ENCODE measurements at regions not wholly inside any gene's neighbourhood (a gene's known extent, or its start where the extent isn't known, plus 50 kb on each side); places are given as distances from the start of the nearest gene placed in this dataset.

DNA sequence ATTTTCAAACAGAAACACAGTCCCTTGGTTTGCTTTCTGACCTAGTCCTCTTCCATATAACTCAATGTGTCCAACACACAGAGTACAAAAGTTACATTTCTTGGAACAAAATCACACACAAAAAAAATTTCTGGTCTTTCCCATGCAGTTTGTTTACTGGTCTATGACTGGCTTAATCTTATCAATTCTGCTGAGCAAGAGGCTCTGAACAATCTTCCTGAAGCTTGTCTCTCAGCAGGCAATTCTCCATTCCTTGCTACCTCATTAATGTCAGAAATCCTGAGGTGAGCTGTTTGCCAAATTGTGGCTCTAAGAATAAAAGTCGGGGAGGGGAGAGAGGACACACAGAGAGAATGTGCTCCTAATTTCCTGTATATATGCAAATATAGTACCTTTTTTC is 423.6 kb downstream of the HLX start:
- DNase-seq (ENCODE audit: low read depth in 3 of 3) = no peak

DNA sequence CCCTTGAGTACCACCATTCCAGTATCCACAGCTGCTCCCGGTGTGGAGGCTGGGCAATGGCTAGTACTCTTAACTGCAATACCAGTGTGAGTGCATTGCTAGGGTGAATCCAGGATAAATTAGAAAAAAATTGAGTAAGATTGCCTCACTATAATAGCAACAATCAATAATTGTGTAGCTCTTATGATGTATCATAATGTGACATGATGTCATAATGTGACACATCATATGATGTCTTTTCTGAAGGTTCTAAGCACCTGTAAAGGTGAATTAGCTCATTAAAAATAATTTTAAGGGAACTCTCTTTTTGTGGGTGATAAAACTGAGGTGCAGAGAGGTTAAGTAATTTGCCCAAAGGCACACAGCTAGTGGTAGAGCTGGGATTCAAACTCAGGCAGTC is 424.4 kb downstream of the HLX start:
- DNase-seq (ENCODE audit: low read depth in 3 of 3) = no peak

DNA sequence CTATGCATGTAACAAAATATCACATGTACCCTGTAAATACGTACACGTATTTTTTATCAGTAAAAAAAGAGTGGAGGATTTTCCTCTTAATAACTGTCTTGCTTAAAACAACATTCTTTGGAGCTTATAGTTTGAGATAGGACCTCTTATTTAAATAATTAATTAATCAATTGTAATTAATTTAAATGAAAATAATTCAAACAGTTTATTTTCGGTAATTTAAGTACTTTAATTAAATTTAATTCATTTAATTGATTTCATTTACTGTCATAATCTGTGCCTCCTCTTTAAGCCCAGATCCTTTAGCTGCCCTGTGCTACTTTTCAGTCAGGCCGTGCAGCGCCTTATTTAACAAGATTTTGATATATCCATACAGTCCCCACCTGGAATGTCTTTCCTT is 427.0 kb downstream of the HLX start:
- DNase-seq (ENCODE audit: low read depth in 3 of 3) = no peak

DNA sequence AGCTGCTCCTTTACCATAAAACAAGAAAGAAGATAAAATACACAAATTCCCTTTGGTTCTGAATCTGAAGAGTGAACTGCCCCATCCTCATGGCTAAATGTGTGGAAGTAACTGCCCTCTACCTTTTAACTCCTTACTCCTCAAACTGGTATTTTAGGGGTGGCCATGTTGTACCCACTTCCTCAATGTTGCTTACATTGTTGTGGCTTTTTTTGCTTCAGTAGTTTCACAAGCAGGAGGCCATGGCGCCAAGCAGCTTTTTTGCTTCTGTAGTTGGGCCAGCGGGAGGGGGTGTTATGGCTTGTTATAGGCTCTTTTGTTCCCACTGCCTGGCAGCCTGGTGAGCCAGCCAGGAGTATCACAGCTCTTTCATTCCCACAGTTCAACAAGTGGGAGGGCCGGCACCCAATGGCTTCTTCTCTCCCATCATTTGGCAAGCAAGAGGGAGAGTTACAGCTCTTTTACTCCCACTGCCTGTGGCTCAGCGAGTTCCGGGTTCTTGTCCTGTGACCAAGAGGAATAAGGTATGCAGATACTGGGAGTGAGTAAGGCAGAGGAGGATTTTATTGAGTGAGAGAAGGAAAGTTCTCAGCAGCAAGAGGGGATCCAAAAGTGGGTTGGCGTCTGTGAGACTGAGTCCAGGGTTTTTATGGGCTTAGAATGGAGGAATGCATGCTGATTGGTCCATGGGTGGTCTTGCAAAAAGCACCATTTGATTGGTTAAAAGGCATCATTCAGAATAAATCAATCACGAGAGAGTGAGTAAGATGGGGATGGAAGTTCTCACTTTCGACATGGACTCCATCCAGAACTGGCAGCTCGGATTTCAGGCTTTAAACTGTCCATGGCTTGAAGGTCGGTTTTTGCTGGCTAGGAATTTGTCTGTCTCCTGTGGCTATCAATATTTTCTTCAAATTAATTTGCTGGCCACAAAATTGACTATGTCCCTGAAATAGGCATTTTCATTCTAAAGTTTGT is 429.6 kb downstream of the HLX start:
- no peak for DNase-seq (ENCODE audit: low read depth in 3 of 3)

DNA sequence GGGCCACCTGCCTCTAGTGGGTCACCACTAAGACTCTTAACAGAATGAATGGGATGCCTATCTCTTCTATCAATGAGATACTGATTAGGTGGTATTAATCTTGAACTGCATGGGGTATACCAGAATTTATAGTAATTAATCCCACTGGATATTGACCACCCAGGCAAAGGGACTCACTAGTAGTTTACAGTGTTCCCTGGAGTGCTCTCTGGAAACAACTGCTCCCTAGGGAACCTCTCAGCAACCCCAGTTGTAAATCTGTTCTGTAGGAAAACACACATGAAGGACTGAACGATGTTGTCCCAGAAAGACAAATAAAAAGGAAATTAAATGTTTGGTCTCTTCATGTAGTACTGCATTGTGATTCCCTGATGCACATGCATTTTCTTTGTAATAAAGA is 430.5 kb downstream of the HLX start:
- DNase-seq (ENCODE audit: low read depth in 3 of 3) = no peak

DNA sequence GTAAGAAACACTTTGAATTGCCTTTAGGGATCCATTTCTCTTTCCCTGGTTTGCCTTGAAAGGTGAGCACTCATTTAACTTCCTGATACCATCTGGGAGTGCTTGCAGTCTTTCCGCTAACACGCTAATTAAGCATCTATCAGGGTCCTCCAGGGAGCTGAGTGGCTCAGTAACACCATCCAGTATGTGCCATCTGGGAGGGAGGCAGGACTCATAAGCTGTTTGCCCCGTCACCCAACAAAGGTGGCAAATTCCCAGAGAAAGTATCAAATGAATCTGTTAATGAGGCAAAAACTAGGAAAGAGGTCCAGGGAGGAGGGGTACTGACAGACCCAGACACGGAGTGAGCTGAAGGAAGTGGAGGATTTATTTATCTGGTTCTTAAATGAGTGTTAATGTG is 430.9 kb downstream of the HLX start:
- no peak for DNase-seq (ENCODE audit: low read depth in 3 of 3)

DNA sequence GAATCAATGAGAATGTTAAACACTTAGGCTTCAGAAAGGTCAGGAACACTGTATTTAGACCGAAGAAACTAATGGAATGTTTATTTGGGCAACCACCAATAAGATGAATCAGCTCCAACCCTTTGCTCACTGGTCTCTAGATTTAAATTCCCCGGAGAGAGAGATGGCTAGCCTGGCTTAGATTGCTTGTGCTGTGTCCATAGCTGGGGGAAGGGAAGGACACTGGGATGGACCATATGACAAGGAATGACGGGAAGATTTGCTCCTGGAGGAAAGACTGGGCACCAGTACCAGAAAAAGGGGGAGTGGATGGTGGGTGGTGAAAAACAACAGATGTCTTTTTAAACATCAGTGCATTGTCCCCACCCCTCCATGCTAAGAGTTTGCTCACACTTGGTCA is 426.6 kb downstream of the DUSP10 start:
- no peak for DNase-seq (ENCODE audit: low read depth in 3 of 3)

DNA sequence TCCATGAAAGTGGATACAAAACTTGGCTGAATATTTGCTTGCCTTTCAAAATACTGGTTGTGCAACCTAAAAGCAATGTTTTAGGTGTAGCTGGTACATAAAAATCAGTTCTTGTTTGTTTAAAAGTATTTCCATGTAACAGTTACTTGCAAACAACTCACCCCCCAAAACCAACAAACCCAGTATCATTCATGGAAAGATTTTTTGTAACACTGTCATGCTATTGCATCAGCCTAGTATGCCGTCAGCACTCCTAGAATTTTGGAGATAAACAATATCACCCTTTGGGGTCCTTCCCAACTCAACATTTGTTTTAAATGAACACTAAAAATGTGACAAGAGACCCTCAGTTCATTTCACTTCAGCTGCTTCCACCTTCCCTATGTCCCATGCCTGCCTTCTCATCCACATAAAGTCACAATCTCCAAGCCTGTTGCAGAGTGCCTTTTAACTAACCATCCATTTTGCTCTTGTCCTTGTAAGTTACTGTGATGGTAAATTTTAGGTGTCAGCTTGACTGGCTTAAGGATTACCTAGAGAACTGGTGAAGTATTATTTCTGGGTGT is 425.3 kb downstream of the DUSP10 start:
- DNase-seq (ENCODE audit: low read depth in 3 of 3) = no peak

DNA sequence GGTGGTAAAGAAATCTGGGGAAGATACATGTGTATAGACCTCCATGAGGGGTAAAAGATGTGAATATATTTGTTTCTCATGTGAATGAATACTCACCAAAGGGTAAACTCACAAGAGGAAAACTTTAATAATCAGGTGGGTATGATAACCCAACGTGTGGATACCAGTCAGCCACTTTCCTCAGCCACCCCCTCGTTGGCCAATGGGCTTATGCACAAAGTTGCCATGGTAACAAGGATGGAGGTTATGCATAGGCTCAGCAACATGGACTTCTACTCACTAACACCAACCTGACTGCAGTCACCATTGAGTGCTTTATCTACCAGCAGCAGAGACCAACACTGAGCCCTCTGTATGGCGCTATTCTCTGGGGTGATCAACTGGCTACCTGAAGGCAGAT is 424.4 kb downstream of the DUSP10 start:
- no peak for DNase-seq (ENCODE audit: low read depth in 3 of 3)

DNA sequence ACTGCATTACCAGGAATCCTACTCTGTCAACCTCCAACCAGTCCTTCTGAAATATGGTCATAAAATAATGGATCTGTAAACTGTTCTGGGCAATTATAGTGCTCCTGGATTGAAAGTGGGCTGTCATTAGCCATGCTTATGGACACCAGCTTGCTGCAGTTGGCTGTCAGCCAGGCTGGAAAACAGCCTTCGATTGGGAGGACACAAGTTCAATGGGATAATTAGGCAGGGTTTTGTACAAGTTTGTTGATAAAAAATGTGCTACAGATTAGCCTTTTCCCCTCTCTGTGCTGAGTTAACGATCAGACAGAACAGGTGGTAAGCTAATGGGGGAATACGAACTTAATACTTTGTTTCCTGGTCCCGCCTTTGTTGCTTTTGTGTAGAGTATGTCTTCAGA is 413.9 kb downstream of the DUSP10 start:
- no peak for DNase-seq (ENCODE audit: low read depth in 3 of 3)

DNA sequence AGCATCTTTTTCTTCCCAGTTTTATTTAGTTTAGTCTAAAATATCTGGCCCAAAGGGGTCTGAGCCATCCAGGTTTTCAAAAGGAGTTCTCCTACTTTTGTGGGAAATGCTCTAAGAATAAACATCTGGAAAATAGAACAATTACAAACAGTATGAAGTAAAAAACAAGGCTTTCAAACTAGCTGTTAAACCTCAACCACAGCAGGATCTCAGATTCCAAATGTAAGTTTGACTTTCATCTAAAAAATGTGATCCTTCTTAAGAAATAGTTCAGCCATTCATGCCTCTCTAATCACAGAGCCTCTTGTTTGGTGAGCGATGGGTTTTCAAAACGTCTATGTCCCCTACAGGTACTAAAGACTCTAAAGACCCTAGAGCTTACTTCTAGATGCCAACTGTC is 413.5 kb downstream of the DUSP10 start:
- DNase-seq (ENCODE audit: low read depth in 3 of 3) = no peak

DNA sequence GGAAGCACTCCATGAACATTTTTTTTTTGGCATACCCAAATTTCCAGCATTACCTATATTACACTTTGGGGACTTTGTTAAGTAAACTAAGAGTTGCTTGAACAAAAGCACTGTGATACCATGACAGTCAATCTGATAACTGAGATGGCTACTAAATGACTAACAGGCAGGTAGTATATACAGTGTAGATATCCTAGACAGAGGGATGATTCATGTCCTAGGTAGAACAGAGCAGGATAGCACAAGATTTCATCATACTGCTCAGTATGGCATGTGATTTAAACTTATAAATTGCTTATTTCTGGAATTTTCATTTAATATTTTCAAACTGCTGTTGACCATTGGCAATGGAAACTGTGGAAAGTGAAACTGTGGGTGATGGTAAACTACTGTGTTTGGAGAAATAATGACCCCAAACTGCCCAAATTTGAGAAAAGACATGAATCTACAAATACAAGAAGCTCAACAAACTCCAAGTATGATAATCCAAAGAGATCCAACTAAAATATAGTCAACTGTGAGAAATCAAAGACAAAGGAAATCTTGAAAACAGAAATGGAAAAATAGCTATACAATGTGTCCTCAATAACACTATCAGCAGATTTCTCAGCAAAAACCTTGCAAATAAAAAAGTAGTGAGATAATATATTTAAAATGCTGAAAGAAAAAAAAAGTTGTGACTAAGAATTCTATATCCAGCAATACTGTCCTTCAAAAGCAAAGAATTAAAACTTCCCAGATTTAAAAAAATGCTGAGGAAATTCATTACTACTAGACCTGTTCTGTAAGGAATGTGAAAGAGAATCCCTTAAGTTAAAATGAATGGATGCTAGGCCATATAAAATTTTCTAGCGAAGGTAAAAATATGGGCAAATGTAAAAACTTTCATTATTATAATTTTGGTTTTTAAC is 410.4 kb downstream of the DUSP10 start:
- DNase-seq (ENCODE audit: low read depth in 3 of 3) = no peak

DNA sequence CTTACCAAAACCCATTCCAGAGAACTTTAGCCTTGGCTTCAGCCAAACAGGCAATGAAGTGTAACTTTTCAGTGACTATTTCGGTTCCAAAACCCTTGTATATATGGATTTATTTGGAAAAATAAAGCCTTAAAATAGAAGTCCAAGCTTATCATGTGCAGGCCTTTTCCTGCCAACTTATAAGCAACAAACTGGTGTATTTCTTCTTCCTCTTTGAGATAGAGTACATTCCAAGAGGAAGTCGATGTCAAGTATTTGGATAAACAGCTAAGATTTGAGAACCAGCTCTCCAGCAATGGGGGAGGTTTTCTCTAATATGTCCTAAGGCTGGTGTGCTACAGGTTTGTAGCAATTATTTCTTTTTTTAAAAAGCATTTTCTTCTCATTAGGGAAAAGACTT is 407.8 kb downstream of the DUSP10 start:
- no peak for DNase-seq (ENCODE audit: low read depth in 3 of 3)

DNA sequence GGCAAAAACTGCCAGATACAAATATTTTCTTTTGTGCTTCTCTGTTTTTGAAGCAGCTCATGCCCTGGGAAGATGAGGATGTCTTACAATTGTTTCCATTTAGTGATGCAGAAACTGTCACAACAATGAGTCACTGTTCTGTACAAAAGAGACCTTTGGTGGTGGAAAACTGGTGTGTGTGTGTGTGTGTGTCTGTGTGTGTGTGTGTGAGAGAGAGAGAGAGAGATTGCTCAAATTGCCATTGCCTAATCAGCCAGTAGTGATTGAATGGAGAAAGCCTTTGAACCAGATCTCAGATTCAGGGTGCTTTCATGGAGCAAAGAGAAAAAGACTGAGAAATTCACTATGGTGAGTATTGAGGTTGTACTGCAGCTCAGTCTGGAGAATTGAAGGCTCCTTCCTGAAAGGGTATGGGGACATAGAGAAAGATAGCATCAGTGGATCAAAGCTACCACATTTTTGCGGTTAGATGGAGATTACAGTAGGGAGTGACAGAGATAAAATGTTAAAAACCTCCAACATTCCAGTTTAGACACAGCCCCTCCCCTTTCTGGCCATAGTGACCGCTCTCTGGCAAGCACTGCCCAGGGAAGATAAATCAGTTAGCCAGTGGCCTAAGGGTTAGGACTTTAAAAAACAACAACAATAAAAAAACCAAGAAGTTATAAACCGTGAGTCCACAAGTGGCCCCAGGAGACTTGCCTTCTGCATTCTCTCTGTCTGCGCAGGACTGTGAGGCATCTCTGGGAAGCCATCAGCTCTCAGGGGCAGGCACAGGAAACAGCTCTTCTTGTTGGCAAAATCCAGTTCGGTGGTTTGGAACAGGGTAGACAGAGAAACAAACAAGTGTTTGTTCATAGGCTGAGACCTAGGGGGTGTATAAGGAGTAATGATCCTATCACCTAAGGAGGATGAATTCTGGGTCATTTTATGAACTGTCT is 406.5 kb downstream of the DUSP10 start:
- no peak for DNase-seq (ENCODE audit: low read depth in 3 of 3)

DNA sequence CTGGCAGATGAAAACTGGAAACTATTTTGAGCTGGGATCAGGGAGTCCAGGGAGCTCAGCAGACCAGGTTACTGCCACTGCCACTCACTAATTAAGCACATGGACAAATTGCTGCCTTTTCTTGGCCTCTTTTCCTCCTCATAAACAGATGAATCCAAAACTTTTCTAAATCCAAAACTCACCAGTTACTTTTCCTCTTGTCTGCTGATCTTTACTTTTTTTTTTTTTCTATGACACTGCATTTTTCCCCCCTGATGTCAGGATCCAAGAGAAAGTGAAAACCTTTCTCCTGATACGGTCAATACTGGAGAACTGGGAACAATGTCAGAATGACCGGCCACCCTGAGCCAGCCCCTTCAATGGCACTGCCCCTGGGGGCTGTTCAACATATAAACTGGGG is 405.8 kb downstream of the DUSP10 start:
- no peak for DNase-seq (ENCODE audit: low read depth in 3 of 3)

DNA sequence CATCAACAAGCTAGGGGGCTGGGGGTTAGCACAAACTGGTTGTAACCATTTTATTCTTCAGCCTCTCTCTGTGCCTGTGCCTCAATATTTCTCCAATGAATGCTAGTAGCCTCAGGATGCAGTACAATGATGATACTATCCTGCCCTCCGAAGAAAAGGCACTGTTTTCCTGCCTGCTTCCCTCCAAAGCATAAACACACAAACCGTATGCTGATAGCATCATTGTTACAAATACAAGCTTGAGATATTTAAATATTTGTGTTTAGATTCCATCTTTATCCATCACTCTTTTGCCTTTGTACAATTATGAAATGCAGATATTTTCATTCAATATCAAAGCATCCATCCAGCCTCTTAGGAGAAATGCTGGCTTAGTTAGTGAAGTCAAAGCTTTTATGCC is 404.8 kb downstream of the DUSP10 start:
- no peak for DNase-seq (ENCODE audit: low read depth in 3 of 3)

DNA sequence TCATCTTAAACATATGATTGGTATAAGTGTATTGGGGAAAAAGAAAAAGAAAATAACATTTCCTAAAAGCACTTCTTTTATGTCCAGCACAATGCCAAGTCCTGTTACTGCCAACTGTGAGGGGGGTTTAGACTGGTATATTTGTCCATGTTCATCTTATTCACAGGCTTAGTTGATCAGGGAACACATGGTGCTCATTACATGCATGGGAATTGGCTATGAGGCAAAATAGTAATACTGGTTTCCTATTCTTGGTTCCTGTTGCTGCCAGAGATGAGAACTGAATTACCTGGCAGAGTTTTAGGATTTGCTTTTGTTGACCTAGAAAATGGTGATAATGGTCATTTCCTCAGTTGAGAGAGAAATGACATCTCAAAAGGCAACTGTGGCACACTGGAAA is 398.8 kb downstream of the DUSP10 start:
- DNase-seq (ENCODE audit: low read depth in 3 of 3) = no peak

DNA sequence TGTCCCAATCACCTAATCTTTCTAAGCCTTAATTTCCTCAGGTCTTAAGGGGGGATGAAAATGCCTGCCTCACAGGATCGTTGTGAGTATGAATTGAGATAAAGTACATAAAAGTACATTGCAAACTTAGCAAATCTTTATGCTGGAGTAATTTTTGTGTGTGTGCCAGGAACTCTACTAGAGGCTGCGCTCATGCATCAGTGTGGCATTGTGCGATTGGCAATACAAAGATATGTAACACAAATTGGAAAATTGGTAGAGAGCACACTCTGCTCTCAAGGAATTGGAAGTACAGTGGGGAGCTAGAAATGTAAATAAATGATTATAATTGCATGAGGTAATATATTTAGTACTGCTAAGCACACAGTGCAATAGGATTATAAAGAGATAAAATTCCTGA is 398.3 kb downstream of the DUSP10 start:
- no peak for DNase-seq (ENCODE audit: low read depth in 3 of 3)

DNA sequence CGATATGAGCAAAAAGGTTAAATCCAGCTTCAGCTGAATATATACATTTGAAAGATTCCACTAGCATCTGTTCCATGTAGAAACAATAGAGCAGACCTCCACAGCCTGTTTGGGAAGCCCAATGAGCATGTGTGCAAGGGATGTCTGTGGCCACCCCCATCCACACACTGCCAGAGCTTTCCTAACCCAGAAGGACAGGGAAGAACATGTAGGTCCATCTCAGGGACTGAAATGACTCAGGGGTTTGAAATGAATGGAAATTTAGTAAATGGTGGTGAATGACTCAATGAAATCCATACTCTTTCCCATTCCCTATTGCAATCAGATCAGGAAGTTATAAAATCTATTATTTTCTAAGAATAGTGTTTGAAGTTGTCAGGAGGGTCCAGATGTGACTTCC is 397.2 kb downstream of the DUSP10 start:
- DNase-seq (ENCODE audit: low read depth in 3 of 3) = no peak

DNA sequence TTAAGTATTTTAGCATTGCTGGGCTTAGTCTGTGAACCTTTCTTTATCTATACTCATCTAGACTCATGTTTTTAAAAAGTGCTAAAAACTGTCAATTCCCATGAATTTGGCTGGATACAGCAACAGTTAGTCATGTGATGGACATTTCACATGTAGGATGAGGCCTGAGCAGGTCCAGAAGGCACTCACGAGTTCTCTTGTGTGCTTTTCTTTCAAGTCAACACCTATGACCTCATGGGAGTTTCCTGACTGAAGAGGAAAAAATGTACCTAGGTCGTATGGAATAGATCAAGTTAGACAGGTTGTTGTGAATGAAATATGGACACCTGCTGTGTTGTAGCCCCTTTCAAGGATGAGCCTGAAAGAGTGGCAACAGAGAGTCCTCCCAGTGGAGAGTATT is 394.2 kb downstream of the DUSP10 start:
- DNase-seq (ENCODE audit: low read depth in 3 of 3) = no peak

DNA sequence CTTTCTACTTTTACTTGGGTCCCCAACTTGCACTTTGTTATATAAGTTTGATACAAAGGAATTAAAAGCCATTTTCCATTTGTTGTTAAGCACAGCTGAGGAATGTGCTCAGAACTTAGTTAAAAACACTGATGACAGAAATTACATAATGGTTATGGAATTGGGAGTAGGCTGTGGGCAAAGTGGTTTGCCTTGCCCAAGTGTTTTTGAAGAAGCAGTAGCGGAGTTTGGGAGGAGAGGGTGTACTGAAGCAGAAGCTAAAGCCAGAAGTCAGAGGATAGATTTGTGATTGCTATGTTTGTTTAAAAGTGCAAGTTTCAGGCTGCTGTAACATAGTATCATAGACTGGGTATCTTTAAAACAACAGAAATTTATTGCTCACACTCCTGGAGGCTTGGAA is 391.8 kb downstream of the DUSP10 start:
- no peak for DNase-seq (ENCODE audit: low read depth in 3 of 3)
